ENCODE measurements at regions not wholly inside any gene's neighbourhood (a gene's known extent, or its start where the extent isn't known, plus 50 kb on each side); places are given as distances from the start of the nearest gene placed in this dataset.

DNA sequence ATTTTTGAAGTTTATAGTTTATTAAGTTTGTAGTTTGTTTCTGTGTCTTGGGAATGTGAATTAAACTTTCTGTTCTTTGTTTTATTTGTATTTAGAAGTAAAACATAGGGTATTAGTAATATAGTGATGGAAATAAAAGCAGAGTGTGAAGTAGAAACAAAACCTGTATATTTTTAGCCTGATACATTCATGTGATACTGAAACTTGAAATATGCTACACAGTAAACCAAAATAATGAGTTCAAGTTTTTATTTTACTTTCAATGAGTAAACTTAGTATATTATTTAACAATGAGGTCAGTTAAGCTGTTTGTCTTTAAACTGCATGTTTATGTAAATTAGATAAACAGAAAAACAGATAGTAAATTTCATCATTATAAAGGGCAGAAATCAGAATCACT is 1592.6 kb downstream of the GRIK2 start:
- TF ChIP-seq MXI1 (conservative IDR thresholded peaks at IDR 0.05; ENCODE audit: poor library complexity, severe bottlenecking) (no peak), TAF1 (IDR thresholded peaks at IDR 0.05; ENCODE audit: low read depth) (no peak), RAD21 (conservative IDR thresholded peaks at IDR 0.05) (no peak)
- TF ChIP-seq, protein P1, sequence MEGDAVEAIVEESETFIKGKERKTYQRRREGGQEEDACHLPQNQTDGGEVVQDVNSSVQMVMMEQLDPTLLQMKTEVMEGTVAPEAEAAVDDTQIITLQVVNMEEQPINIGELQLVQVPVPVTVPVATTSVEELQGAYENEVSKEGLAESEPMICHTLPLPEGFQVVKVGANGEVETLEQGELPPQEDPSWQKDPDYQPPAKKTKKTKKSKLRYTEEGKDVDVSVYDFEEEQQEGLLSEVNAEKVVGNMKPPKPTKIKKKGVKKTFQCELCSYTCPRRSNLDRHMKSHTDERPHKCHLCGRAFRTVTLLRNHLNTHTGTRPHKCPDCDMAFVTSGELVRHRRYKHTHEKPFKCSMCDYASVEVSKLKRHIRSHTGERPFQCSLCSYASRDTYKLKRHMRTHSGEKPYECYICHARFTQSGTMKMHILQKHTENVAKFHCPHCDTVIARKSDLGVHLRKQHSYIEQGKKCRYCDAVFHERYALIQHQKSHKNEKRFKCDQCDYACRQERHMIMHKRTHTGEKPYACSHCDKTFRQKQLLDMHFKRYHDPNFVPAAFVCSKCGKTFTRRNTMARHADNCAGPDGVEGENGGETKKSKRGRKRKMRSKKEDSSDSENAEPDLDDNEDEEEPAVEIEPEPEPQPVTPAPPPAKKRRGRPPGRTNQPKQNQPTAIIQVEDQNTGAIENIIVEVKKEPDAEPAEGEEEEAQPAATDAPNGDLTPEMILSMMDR (IDR thresholded peaks at IDR 0.05; ENCODE audit: poor library complexity, severe bottlenecking) = no peak
